Right renal cortex interstitium (tissue), 3 donors: ENCODE measurements at regions not wholly inside any gene's neighbourhood (a gene's known extent, or its start where the extent isn't known, plus 50 kb on each side); places are given as distances from the start of the nearest gene placed in this dataset.
"Not testable (repeated sequence)": the region's sequence is repeated elsewhere in the genome, so short reads cannot be mapped to it uniquely, and the experiment has no call there.

Experiments used
- DNase-seq, 3 donors: peaks; one replicate each; pipeline ENCODE4 v3.0.0-alpha.2; 2013; ENCODE audit warnings: low read depth in 3 of 3, low spot score in 2 of 3

DNA sequence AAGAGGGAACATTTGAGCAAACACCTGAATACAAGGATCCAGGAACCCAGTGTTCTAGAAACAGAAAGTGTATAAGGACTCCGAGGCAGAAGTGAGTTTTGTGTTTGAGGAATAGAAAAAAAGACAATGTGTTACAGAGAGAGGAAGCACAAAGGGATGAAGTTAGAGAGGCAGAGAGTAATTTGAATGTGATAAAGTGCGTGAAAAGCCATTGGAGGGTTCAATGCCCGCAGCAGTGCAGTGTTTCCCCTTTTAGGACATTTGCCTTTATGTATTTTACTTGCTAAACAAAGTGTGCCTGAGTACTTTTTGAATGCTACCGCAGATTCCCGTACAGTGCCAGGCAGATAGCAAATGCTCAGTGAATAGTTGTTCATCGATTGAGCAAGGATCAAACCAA, 508.5 kb downstream of the RAB38 start:
- DNase-seq = no peak

DNA sequence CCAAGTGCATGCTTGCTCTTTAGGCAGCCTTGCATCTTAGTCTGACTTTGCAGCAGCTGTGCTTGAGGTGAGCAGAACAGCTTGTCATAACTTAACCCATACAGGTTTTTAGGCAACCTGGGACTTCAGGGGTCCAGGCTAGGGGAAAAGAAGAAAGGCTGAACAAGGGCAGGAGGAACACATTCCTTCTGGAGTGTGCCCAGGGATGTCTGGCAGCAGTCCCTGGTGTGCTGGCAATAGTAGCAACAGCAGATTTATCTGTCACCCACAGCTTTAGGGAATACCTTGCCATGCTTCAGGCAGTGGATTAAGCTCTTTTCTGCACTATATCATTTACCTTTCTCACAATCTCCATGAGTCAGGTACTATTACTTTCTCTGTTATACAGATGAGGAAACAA, 513.0 kb downstream of the RAB38 start:
- no peak for DNase-seq

DNA sequence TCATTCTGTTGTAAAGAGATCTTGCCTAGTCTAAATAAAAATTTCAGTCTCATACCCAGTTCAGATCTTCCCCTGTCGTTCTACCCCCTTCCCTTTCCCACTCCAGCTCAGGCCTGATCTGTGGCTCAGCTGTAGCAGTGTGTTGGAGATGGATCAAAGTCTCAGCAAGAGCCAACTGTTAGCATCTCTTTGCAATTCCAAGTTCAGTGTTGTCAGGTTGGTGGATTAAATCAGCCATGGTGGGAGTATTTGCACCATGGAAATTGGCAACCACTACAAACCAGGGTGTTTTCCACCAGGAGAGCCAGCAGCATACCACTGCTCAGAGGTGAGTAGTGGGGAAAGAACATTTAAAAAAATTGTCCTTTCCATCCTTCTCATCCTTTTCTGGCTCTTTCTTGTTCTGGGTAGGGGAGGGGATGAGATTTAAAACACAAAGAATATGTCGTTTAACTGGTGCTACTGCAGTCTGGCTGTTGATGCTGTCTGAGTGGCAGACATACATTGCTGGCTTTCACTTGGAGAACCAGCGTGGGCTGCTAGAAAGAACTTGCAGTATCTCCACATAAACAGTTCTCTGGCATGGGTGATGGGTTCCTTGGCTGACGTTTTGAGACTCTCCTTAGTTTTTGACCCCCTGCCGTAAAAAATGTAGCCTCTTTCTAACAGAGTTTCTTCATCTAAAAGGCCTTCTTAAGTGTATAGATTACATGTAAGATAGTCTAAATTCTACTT, 514.1 kb downstream of the RAB38 start:
- DNase-seq = no peak

DNA sequence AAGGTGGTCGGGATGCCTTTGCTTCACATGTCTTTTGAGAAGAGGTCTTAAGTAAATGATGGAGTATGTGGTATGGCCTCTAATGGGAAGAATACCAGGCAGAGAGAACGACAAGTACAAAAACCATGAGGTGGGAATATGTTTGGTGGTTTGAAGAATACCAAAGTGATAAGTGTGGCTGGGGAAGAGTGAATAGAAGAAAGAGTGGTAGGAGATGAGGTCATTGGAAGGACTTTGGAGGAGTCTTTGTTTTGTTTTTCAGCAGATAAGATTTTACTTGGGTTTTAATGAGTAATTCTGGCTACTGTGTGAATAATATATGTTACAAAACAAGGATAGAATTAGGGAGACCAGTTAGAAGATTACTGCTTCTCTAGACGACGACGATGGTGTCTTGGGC, 515.4 kb downstream of the RAB38 start:
- no peak for DNase-seq

DNA sequence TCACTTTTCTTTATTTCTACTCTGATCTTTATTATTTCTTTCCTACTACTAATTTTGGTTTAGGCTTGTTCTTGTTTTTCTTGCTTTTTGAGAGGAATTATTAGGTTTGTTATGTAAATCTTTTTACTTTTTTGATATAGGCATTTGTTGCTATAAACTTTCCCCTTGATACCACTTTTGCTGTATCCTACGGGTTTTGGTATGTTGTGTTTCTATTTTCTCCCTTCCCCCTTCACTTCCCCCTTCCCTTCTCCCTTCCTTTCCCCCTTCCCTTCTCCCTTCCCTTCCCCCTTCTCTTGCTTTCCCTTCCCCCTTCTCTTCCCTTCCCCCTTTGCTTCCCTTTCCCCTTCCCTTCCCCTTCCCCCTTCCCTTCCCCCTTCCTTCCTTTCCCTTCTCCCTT, 529.6 kb downstream of the RAB38 start:
- no peak for DNase-seq

DNA sequence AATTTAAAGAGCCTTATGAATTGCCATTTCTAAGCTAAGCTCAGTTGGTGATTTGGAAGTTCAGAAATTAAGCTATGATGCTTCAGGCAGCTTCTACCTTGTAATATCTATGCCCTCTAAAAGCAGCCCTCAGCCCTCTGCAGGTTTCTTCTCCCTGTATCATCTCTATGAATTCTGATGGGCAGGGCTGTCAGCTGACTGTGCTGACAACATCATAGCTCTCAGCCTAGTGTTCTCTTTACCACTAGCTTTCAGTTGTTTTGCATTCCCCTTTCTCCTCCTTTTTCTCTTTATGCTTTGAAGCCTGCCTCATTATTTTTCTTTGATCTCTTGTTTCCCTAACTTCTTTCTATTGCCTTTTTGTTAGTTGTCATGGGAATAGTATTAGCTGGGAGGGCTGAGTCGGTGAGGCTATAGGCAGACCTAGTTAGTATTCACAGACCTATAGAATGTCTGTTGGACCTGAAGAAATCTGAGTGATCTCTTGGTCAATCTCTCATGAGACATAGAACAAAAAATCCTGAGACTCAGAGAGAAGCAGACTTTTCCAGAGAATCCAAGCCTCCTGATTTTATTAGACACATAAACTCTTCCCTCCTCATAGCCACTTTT, 535.4 kb downstream of the RAB38 start:
- DNase-seq = no peak

DNA sequence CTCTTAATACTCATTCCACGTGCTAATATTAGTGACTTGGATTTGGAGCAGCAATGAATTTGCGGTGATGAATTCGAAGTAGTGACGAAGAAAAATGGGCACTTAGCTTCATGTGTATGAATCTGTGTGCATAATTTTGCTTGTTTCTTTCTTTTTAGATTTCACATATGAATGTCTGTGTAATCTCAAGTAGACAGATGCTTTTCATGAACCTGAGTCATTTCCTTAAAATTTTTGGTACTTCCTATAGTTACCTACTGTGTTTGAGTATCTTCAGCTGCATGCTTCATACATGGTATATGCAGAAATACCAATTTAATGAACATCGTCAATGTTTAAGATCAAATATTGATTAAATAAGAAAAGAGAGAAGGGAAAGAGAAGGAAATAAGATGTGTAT, 540.2 kb downstream of the RAB38 start:
- no peak for DNase-seq

DNA sequence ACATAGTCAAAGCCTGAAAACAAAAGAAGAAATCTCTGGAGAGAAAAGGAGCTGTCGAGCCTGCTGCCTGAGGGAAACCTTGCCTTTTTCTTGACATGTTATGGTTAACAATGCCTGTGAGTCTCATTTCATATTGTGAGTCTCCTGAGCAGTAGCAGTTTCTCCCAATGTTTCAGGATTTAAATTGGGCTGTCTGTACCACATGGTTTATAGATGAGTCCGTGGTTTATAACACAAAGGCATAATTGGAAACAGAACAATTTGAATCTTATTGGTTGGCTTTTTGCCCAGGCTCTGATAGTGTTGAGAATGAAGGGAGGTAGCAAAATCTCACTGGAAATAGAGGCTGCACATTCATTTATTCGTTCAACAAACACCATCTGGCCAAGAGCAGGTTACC, 540.9 kb downstream of the RAB38 start:
- no peak for DNase-seq

DNA sequence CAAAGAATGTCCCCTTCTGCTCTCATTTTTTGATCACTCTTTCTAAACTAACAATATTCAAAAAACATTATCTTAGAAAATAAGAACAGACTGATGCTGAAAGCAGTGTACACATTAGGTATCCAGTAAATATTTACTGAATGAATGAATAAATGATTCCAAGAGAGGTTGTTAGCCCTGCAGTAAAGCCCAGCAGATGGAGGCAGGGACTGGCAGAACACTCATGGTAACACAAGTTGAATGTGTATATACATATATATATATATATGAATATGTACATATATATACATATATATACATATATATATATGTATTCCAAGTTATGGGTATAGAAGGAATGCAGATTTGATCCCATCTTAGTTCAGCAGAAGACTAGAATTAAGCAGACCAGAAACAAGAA, 546.3 kb downstream of the RAB38 start:
- DNase-seq = no peak

DNA sequence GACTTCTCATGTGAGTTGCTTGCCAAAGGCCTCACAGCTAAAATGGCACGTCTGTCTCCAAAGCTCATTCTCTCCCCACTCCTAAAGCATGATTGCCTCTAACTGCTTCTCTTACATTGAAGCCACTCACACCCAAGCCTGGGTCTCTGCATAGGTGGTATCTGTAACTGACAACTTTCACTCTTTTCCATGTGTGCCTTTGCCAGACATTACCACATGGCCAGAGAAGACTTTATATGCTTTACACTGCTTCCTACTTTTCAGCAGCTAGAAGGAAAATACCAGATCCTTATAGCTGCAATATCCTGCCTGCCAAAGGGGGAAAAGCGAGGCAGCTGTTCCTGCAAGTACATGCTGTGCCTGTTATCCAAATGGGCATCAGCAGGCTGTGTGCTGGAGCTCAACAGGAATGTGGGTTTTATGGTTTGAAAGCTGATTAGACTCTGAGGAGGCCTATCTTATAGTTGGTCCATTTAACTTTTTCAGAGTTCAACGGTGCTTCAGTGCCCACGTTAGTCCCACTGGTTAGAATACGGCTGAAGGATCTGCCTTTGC, 547.1 kb downstream of the RAB38 start:
- DNase-seq = no peak

DNA sequence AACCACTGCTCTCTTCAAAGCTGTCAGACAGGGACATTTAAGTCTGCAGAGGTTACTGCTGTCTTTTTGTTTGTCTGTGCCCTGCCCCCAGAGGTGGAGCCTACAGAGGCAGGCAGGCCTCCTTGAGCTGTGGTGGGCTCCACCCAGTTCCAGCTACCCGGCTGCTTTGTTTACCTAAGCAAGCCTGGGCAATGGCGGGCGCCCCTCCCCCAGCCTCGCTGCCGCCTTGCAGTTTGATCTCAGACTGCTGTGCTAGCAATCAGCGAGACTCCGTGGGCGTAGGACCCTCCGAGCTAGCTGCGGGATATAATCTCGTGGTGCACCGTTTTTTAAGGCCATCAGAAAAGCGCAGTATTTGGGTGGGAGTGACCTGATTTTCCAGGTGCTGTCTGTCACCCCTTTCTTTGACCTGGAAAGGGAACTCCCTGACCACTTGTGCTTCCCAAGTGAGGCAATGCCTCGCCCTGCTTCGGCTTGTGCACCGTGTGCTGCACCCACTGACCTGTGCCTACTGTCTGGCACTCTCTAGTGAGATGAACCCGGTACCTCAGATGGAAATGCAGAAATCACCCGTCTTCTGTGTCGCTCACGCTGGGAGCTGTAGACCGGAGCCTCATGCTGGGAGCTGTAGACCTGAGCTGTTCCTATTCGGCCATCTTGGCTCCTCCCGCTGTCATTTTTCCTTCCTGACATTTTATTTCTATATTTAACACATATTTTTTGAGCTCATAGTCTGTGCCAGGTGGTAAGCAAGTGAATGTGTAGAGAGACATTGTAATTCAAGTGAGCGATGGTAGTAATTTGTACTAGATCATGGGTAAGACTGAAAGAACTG, 551.5 kb downstream of the RAB38 start:
- not testable (repeated sequence) for DNase-seq

DNA sequence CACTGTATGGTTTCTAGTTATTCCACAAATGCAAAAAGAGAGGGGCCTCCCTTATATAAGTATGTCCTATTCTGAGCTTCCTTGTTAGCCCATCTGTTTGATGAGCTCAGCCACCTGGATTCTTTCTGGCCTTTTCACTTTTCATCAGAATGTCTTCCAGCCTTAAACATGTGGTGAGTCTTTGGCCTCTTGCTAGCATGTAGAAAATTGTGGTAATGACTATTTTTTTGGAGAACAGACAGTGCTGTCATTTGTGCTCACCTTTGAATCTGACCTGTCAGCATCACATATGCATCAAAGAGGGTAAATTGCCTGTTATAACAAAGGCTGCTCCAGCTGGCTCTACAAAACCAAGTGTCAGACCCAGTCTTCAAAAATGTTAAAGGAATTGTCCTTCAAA, 558.7 kb downstream of the RAB38 start:
- no peak for DNase-seq

DNA sequence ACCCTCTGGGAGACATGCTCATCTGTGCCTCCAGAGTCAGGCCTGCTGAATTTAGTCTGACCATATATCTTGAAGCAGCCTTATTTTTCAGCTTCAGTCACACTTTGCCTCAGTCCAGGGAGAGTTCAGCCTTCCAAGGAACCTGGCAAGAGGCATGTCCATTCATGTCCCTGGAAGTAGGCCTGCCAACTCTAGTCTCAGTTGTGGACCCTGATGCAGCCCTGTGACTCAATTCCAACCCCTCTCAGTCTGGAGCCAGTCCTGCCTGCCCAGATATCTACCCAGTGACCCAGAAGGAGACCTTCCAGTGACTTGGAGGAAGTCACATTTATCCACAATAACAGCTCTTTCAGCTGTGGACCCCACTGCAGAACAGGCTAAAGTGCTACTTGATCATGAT, 566.6 kb downstream of the TMEM135 start:
- DNase-seq = no peak

DNA sequence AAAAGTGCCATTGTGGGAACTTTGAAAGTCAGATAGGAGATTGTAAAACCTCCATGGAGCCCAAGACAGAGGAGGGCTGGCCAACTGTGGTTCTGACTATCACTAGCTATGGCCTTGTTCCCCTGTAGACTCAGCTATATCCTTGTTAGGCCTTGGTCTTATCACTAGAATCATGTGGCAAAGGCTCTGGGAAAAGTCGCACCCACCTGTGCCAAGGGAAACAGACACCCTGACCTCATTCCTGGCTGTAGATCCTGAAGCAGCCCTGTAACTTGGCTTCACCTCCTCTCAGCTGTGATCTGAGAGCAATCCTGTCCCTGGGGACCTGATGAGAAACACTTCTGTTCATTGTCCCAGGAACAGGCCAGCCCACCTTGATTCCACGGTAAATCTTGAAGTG, 566.2 kb downstream of the TMEM135 start:
- DNase-seq = no peak

DNA sequence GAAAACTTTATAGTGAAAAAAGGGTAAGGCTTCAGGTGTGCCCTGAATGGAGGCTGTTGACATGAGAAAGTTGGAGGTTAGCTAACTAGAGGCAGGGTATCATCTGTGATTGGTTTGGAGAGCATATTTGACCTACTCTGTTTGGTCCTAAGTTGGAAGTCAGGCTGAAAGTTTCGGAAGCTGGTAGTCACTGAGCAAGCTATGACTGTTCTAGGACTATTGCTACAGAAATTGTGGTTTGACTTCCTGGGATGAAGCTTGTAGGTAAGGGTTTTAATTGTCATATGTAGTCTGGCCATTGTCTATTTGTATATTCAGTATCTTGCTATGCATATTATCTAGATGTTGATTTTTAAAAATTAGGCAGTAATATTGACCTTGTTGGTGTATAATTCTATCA, 565.0 kb downstream of the TMEM135 start:
- no peak for DNase-seq

DNA sequence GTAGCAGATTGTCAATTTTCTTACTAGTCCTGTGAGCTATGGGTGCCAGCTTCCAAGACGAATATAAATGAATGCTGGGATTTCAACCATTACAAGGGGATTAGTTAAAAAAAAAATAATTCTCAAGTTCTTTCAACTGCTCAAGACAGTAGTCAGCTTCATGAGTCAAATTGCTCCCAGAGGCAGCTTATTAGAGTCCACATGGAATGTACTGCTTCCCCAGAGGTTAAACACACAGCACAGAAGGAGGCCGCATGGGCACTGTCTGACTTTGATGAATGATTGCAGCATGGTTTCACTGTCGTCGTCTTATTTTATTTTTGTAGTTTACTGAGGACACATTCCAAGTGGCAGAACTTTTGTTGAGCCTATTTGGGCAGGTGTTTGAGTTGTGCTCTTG, 563.2 kb downstream of the TMEM135 start:
- DNase-seq = no peak

DNA sequence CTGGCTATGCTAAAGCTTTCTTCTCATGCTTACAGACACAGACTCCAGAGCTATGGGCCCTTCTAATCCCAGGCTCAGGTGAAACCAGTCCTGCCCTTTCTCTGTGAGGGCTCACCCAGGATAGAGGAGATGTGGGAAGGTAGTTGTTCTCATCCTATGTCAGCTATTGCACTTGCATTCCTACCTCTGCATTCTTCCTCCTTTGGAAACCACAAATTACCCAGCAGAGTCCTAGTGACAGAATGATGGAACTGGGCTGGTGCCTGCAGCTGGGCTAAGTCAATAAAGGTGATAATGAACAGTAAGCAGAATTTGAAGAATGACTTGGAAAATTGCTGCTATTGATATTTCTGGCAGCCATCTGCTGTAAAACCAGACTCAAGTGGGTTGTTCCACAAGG, 560.0 kb downstream of the TMEM135 start:
- DNase-seq = no peak

DNA sequence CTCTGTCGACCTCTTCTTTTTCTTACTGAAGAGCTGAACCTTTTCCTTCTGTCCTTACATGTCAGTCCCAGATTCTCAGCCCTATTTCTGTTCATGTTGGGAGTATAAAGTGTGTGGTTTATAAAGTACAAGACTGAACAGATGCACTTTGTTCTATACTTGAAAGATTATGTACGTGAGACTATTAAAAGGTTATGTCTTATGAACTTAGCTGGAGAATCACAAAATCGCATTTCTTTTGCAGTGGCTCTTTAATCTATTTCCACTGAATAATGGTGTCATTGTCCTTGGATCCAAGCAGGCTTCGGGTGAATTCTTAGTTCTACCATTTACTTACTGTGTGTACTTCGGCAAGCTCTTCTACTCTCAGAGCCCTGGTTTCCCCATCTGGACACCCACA, 558.4 kb downstream of the TMEM135 start:
- no peak for DNase-seq

DNA sequence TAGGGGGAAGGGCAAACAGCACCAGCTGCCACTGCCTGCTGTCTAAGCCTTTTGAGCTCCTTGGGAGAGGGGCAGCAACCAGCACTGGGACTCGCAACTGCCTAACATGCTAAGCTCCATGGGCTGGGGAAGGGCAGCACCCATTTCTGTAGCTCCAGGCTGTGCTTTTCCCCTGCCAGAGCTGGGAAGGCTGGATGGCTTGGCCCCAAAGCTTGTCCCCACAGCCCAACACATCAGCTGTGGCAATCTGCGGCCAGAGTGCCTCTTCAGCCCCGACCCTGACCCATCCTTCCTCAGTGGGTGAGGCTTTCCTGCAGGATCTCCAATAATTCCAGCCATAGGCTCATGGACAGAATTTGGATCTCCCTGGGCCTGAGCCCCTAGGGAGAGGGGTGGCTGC, 551.3 kb downstream of the TMEM135 start:
- DNase-seq = no peak

DNA sequence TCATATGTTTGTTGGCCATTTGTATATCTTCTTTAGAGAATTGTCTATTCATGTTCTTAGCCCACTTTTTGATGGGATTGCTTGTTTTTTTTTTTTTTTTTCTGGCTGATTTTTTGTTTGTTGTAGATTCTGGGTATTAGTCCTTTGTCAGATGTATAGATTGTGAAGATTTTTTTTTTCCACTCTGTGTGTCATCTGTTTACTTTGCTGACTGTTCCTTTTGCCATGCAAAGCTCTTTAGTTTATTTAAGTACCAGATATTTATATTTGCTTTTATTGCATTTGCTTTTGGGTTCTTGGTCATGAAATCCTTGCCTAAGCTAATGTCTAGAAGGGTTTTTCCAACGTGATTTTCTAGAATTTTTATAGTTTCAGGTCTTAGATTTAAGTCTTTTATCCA, 547.9 kb downstream of the TMEM135 start:
- DNase-seq = not testable (repeated sequence)

DNA sequence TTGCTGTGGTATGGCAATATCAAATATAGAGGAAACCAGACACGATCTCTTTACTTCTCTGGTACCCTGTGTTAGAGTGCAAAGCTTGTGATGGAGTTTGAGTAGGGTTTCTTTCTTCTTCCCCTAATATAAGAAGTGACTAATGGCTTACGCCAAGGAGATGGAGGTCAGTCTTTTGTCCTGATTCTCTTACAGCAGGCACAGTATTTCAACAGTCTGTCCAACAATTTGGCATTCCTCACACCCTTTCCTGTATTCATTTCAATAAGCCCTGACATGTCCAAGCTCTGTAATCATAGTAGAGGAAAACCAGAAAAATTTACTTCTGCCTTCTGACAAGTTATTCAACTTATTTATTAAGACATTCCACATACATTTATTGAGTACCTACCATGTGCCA, 546.2 kb downstream of the TMEM135 start:
- DNase-seq = no peak

DNA sequence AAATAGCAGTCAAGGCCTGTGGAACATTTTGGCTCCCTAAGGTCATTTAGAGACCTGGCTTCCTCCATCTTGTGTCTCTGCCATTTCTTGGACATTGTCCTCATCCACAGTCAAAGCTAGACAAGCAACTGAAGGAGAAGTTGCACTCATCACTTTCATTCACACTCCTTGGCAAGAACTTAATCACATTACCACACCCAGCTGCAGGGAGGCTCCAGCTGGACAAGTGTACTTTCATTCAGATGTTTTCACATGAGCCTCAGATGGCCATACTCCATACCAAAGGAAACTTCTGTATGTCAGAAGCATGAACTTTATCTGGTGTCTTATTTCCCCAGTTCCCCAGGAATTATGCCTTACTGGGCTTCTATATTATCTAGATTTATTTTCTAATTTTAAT, 537.4 kb downstream of the TMEM135 start:
- DNase-seq = no peak
